ENCODE measurements at regions not wholly inside any gene's neighbourhood (a gene's known extent, or its start where the extent isn't known, plus 50 kb on each side); places are given as distances from the start of the nearest gene placed in this dataset.

GRCh38 chr7:25970911-25971310 lies 181.1 kb upstream of the NFE2L3 start:
- Histone ChIP-seq H3K4me1 (ENCODE audit: insufficient read depth, insufficient read length) (no peaks in the 10 kb centered on the region), H3K4me3 (ENCODE audit: insufficient read length, low read depth) (no peak overlapping the region), H3K9ac (ENCODE audit: insufficient read length, low read depth) (no peak overlapping the region), H3K27me3 (ENCODE audit: insufficient read depth, insufficient read length) (no peaks in the 10 kb centered on the region), H3K9me3 (ENCODE audit: insufficient read depth, low read length) (peaks cover 5% of the 10 kb centered on the region; the same call in 1 of the 2 replicates), H3K36me3 (ENCODE audit: insufficient read depth, insufficient read length, low read length) (no peaks in the 10 kb centered on the region)
- TF ChIP-seq ZNF274 (IDR thresholded peaks at IDR 0.05; ENCODE audit: low read depth, low read length) (no peak), SUZ12 (IDR thresholded peaks at IDR 0.05; ENCODE audit: extremely low read depth, insufficient read depth, insufficient read length) (no peak), YY1 (IDR thresholded peaks at IDR 0.05; ENCODE audit: insufficient read depth, insufficient read length) (no peak)
- DNase-seq (ENCODE audit: low read depth, low spot score), result no peak

GRCh38 chr7:25976630-25977029 lies 175.4 kb upstream of the NFE2L3 start:
- no peak overlapping the region for H3K9ac ChIP-seq (ENCODE audit: insufficient read length, low read depth)
- no peaks in the 10 kb centered on the region for H3K36me3 ChIP-seq (ENCODE audit: insufficient read depth, insufficient read length, low read length)
- H3K9me3 ChIP-seq (ENCODE audit: insufficient read depth, low read length), result peaks cover 20% of the 10 kb centered on the region
- H3K27me3 ChIP-seq (ENCODE audit: insufficient read depth, insufficient read length), result no peaks in the 10 kb centered on the region
- H3K4me3 ChIP-seq (ENCODE audit: insufficient read length, low read depth), result no peak overlapping the region
- TF ChIP-seq ZNF274 (IDR thresholded peaks at IDR 0.05; ENCODE audit: low read depth, low read length) (no peak), SUZ12 (IDR thresholded peaks at IDR 0.05; ENCODE audit: extremely low read depth, insufficient read depth, insufficient read length) (no peak), YY1 (IDR thresholded peaks at IDR 0.05; ENCODE audit: insufficient read depth, insufficient read length) (no peak)
- H3K4me1 ChIP-seq (ENCODE audit: insufficient read depth, insufficient read length), result no peaks in the 10 kb centered on the region
- DNase-seq (ENCODE audit: low read depth, low spot score), result no peak

DNA sequence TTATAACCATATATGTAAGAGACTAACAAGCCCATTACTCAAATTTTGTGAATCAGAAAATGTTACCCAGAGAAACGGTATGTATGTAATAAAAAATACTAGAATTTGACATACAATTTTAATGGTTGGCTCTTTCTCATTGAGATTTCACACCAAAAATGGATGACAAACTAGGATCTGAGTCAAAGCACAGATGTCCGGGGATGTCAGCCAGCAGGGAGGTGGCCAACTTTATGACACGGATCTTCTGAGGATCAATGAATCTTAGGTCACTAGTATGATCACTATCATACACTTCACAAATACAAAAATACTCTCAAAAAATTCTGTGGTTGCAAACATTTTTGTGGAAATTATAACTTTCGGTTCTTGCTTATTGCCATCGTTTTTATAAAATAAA lies 173.5 kb upstream of the NFE2L3 start:
- Histone ChIP-seq H3K4me1 (ENCODE audit: insufficient read depth, insufficient read length) (no peaks in the 10 kb centered on the region), H3K36me3 (ENCODE audit: insufficient read depth, insufficient read length, low read length) (no peaks in the 10 kb centered on the region), H3K9me3 (ENCODE audit: insufficient read depth, low read length) (peaks cover 15% of the 10 kb centered on the region), H3K4me3 (ENCODE audit: insufficient read length, low read depth) (no peak overlapping the region), H3K9ac (ENCODE audit: insufficient read length, low read depth) (no peak overlapping the region), H3K27me3 (ENCODE audit: insufficient read depth, insufficient read length) (no peaks in the 10 kb centered on the region)
- no peak for DNase-seq (ENCODE audit: low read depth, low spot score)
- TF ChIP-seq YY1 (IDR thresholded peaks at IDR 0.05; ENCODE audit: insufficient read depth, insufficient read length), result no peak
- no peak for TF ChIP-seq SUZ12 (IDR thresholded peaks at IDR 0.05; ENCODE audit: extremely low read depth, insufficient read depth, insufficient read length)
- no peak for TF ChIP-seq ZNF274 (IDR thresholded peaks at IDR 0.05; ENCODE audit: low read depth, low read length)

DNA sequence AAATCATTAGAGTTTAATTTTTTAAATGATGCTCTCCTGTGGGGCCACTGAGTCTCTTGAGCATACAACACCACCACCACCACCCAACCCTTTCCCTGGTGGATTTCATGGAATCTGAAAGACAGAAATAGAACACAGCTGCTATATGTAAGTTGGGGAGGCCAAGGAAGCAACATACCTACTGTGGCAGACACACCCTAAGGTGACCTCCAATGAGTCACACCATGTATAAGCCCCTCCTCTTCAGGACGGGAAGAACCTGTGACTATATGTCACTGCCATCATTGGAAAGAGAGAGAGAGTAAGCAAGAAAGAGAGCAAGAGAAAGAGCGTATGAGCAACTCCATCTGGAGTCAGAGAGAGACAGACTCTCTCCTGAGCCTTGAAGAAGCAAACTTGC lies 172.4 kb upstream of the NFE2L3 start:
- no peak overlapping the region for H3K4me3 ChIP-seq (ENCODE audit: insufficient read length, low read depth)
- no peaks in the 10 kb centered on the region for H3K27me3 ChIP-seq (ENCODE audit: insufficient read depth, insufficient read length)
- H3K9me3 ChIP-seq (ENCODE audit: insufficient read depth, low read length), result peaks cover 15% of the 10 kb centered on the region
- no peak for DNase-seq (ENCODE audit: low read depth, low spot score)
- no peaks in the 10 kb centered on the region for H3K4me1 ChIP-seq (ENCODE audit: insufficient read depth, insufficient read length)
- TF ChIP-seq YY1 (IDR thresholded peaks at IDR 0.05; ENCODE audit: insufficient read depth, insufficient read length) (no peak), SUZ12 (IDR thresholded peaks at IDR 0.05; ENCODE audit: extremely low read depth, insufficient read depth, insufficient read length) (no peak), ZNF274 (IDR thresholded peaks at IDR 0.05; ENCODE audit: low read depth, low read length) (no peak)
- no peaks in the 10 kb centered on the region for H3K36me3 ChIP-seq (ENCODE audit: insufficient read depth, insufficient read length, low read length)
- no peak overlapping the region for H3K9ac ChIP-seq (ENCODE audit: insufficient read length, low read depth)

GRCh38 chr7:25982684-25983083 lies 169.3 kb upstream of the NFE2L3 start:
- Histone ChIP-seq H3K36me3 (ENCODE audit: insufficient read depth, insufficient read length, low read length) (no peaks in the 10 kb centered on the region), H3K27me3 (ENCODE audit: insufficient read depth, insufficient read length) (no peaks in the 10 kb centered on the region), H3K4me3 (ENCODE audit: insufficient read length, low read depth) (no peak overlapping the region), H3K9ac (ENCODE audit: insufficient read length, low read depth) (no peak overlapping the region), H3K4me1 (ENCODE audit: insufficient read depth, insufficient read length) (peaks cover 6% of the 10 kb centered on the region), H3K9me3 (ENCODE audit: insufficient read depth, low read length) (no peaks in the 10 kb centered on the region)
- DNase-seq (ENCODE audit: low read depth, low spot score), result no peak
- no peak for TF ChIP-seq ZNF274 (IDR thresholded peaks at IDR 0.05; ENCODE audit: low read depth, low read length)
- no peak for TF ChIP-seq SUZ12 (IDR thresholded peaks at IDR 0.05; ENCODE audit: extremely low read depth, insufficient read depth, insufficient read length)
- no peak for TF ChIP-seq YY1 (IDR thresholded peaks at IDR 0.05; ENCODE audit: insufficient read depth, insufficient read length)

- H3K27me3 ChIP-seq (ENCODE audit: insufficient read depth, insufficient read length), result no peaks in the 10 kb centered on the region
- TF ChIP-seq SUZ12 (IDR thresholded peaks at IDR 0.05; ENCODE audit: extremely low read depth, insufficient read depth, insufficient read length) (no peak), YY1 (IDR thresholded peaks at IDR 0.05; ENCODE audit: insufficient read depth, insufficient read length) (no peak), ZNF274 (IDR thresholded peaks at IDR 0.05; ENCODE audit: low read depth, low read length) (no peak)
Measured at GRCh38 chr7:25985196-25985595, 166.8 kb upstream of the NFE2L3 start.

DNA sequence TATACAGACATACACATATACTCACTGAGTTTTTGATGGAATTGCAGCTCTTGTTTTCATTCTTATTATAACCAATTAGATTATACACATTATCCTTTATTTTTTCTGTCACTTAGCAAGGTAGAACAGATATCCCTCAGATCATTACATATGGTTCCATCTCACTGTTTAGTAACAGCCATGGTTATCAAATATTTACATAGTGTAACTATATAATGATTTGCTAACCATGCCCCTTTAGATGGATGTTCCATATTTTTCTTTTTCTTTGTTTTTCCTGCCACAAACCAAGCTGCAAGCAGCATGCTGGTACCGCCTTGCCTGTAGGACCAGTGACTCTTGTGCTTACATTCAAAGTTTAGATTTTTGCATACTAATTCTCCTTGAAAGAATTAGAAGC lies 163.4 kb upstream of the NFE2L3 start:
- Histone ChIP-seq H3K36me3 (ENCODE audit: insufficient read depth, insufficient read length, low read length) (no peaks in the 10 kb centered on the region), H3K9me3 (ENCODE audit: insufficient read depth, low read length) (no peaks in the 10 kb centered on the region), H3K27me3 (ENCODE audit: insufficient read depth, insufficient read length) (no peaks in the 10 kb centered on the region), H3K4me1 (ENCODE audit: insufficient read depth, insufficient read length) (peaks cover 6% of the 10 kb centered on the region), H3K9ac (ENCODE audit: insufficient read length, low read depth) (no peak overlapping the region), H3K4me3 (ENCODE audit: insufficient read length, low read depth) (no peak overlapping the region)
- TF ChIP-seq YY1 (IDR thresholded peaks at IDR 0.05; ENCODE audit: insufficient read depth, insufficient read length) (no peak), ZNF274 (IDR thresholded peaks at IDR 0.05; ENCODE audit: low read depth, low read length) (no peak), SUZ12 (IDR thresholded peaks at IDR 0.05; ENCODE audit: extremely low read depth, insufficient read depth, insufficient read length) (no peak)
- no peak for DNase-seq (ENCODE audit: low read depth, low spot score)

More at GRCh38 chr7:25985196-25985595, 166.8 kb upstream of the NFE2L3 start:
- no peak for DNase-seq (ENCODE audit: low read depth, low spot score)
- Histone ChIP-seq H3K9ac (ENCODE audit: insufficient read length, low read depth) (no peak overlapping the region), H3K36me3 (ENCODE audit: insufficient read depth, insufficient read length, low read length) (no peaks in the 10 kb centered on the region), H3K9me3 (ENCODE audit: insufficient read depth, low read length) (no peaks in the 10 kb centered on the region), H3K4me1 (ENCODE audit: insufficient read depth, insufficient read length) (peaks cover 6% of the 10 kb centered on the region), H3K4me3 (ENCODE audit: insufficient read length, low read depth) (no peak overlapping the region)

Measured in NT2/D1 (cell line).